Right lobe of liver (tissue), 4 donors: ENCODE measurements at regions not wholly inside any gene's neighbourhood (a gene's known extent, or its start where the extent isn't known, plus 50 kb on each side); places are given as distances from the start of the nearest gene placed in this dataset.

Source experiments
- CTCF ChIP-seq, 4 donors: fragments of 200-600 bp in 3 of 4; fragments of 450-650 bp in 1 of 4; IDR thresholded peaks; one replicate each; pipeline versions ENCODE4 v1.5.1 to v1.8.0; 2016 to 2022; ENCODE audit warnings: antibody characterized with exemption in 4 of 4, mild to moderate bottlenecking in 2 of 4
- POLR2A ChIP-seq: fragments of 450-650 bp; IDR thresholded peaks from one replicate; pipeline ENCODE4 v1.6.1; 2017; ENCODE audit warnings: antibody characterized with exemption, mild to moderate bottlenecking
- donor health status: DM: no; HTN: no; CAD: no.
- donor health status: DM: no; HTN: no; CAD: no.
- donor health status: DM: no; HTN: yes; CAD: no.

- TF ChIP-seq POLR2A, result no peak
- no peak for TF ChIP-seq CTCF (IDR thresholded peaks at IDR 0.05)
Measured at GRCh38 chrX:128216364-128216763, 164.2 kb upstream of the ACTRT1 start.
